Motor neuron (in vitro differentiated cells): ENCODE measurements at regions not wholly inside any gene's neighbourhood (a gene's known extent, or its start where the extent isn't known, plus 50 kb on each side); places are given as distances from the start of the nearest gene placed in this dataset.
"Not testable (repeated sequence)": the region's sequence is repeated elsewhere in the genome, so short reads cannot be mapped to it uniquely, and the experiment has no call there.

ENCODE experiments used
- ATAC-seq, 8 experiments: fragments of 200-7000 bp; cut with Tn5 transposase; replicated peaks in 6 of 8; 2 replicates each; pipeline ENCODE4 v1.8.0; 2021; ENCODE audit warnings: mild to moderate bottlenecking in 8 of 8, moderate library complexity in 8 of 8
- H3K27ac ChIP-seq, 2 donors: fragments of 250-450 bp; sonication (Bioruptor Pico); 2 replicates each; pipeline ENCODE4 v1.9.0; 2021; ENCODE audit warnings: antibody characterized with exemption in 2 of 2, mild to moderate bottlenecking in 2 of 2, moderate library complexity in 1 of 2
- H3K4me1 ChIP-seq, 2 donors: fragments of 250-450 bp; sonication (Bioruptor Pico); replicated peaks in 1 of 2; 2 replicates each; pipeline ENCODE4 v1.6.1; 2021; ENCODE audit warnings: antibody characterized with exemption in 2 of 2, mild to moderate bottlenecking in 2 of 2, moderate library complexity in 1 of 2
- H3K4me3 ChIP-seq, 5 donors: fragments of 250-450 bp; sonication (Bioruptor Pico); 2 replicates each; pipeline ENCODE4 v1.9.0; 2021; ENCODE audit warnings: antibody characterized with exemption in 5 of 5, mild to moderate bottlenecking in 5 of 5, moderate library complexity in 4 of 5
- WGBS, 10 experiments: fragments of 450-650 bp; shearing (Covaris generic); methylation state at CpG; one replicate each; pipeline ENCODE4 v1.0.0; 2022; 5-methylcytosine and 5-hydroxymethylcytosine counted together
- in situ Hi-C, 9 experiments: fragments of 400-800 bp; cut with MboI; loops; one replicate each; pipeline ENCODE4 v1.15.0; 2021; ENCODE audit warnings: low sequenced_read_pairs in 9 of 9, low pct_unique_long_range_greater_than_20kb in 2 of 9; ENCODE audit not compliant: unreplicated experiment in 9 of 9

DNA sequence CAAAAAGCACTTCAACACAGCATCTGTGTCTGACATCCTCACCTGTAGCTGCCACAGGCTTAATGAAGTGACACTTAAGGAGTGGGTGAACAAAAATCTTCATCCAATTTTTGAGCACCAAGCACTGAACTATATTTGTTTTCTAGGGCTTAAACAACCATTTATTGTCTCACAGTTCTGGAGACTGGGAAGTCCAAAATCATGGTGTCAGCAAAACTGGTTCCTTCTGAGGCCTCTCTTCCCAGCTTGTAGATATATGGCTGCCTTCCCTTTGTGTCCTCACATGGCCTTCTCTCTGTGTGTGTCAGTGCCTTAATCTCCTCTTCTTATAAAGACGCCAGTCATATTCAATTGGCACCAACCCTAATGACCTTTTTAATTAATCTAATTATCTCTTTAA is 189.2 kb upstream of the CLNK start:
- Histone ChIP-seq H3K27ac (no peak overlapping the region), H3K4me1 (no peaks in the 10 kb centered on the region), H3K4me3 (no peak overlapping the region)
- ATAC-seq: no peak
- WGBS, 10 experiments: 0 to 100% (median 86%) methylated on average over 1 of the region's 1 CpG; no CpG with 5 or more reads in 3 of the 10 experiments
- in situ Hi-C loops: no loop called here

- Histone ChIP-seq H3K27ac (no peak overlapping the region), H3K4me3 (no peak overlapping the region), H3K4me1 (no peaks in the 10 kb centered on the region)
- WGBS, 10 experiments: 0 to 93% (median 75%) methylated on average over 1 to 4 of the region's 4 CpGs; no CpG with 5 or more reads in 2 of the 10 experiments
- no peak for ATAC-seq
- in situ Hi-C loops: no loop called here
Measured at GRCh38 chr4:10872833-10873517, 188.4 kb upstream of the CLNK start.

GRCh38 chr4:10866666-10867065 is 182.1 kb upstream of the CLNK start:
- Histone ChIP-seq H3K27ac (no peak overlapping the region), H3K4me3 (no peak overlapping the region), H3K4me1 (no peaks in the 10 kb centered on the region)
- 14 to 75% (median 67%) methylated on average over 1 to 6 of the region's 6 CpGs; no CpG with 5 or more reads in 5 of the 10 experiments for WGBS, 10 experiments
- in situ Hi-C loops: no loop called here
- ATAC-seq: peak in 2 of 8 experiments; percentile 40 to 44

DNA sequence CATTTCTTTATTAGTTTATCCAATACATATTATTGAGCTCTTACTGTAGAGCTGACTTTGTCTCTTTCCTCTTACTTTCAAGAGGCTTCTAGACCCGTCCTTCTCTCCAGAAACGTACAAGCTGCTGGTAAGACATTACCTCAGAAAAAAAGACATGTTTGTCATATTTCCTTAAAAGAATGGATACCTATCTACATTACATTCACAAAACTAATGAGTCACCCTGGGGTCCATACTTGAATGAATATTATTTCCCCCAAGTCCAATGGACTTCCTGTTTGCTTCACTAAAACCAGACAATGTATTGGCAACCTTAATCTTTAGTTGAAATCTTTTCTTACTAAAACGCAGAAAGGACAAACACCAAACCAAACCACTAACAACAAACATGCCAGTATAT is 176.5 kb upstream of the CLNK start:
- Histone ChIP-seq H3K27ac (no peak overlapping the region), H3K4me3 (no peak overlapping the region), H3K4me1 (no peaks in the 10 kb centered on the region)
- in situ Hi-C loops: no loop called here
- no peak for ATAC-seq
- 0 to 92% (median 67%) methylated on average over 1 to 3 of the region's 3 CpGs for WGBS, 10 experiments

GRCh38 chr4:10856271-10856782 is 171.8 kb upstream of the CLNK start:
- Histone ChIP-seq H3K4me1 (no peaks in the 10 kb centered on the region), H3K4me3 (no peak overlapping the region), H3K27ac (no peak overlapping the region)
- ATAC-seq: peak in 3 of 8 experiments; percentile 58 to 78 (median 66)
- in situ Hi-C loops: no loop called here

DNA sequence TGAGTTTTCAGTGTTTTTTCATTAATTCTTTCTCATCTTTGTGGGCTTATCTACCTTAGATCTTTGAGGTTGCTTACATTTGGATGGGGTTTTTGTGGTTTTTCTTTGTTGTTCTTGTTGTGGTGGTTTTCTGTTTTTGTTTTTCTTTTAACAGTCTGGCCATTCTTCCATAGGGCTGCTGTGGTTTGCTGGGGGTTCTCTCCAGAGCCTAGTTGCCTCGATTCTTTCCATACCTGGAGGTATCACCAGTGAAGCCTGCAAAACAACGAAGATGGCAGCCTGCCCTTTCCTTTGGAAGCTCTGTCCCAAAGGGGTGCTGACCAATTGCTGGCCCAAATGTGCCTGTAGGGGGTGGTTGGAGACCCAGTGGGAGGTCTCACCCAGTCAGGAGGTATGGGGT is 168.6 kb upstream of the CLNK start:
- Histone ChIP-seq H3K27ac (no peak overlapping the region), H3K4me3 (no peak overlapping the region), H3K4me1 (peaks cover 0 to 2% of the 10 kb centered on the region in 2 donors)
- in situ Hi-C loops: no loop called here
- ATAC-seq: no peak
- 0 to 86% (median 75%) methylated on average over 1 to 2 of the region's 2 CpGs; no CpG with 5 or more reads in 5 of the 10 experiments for WGBS, 10 experiments

DNA sequence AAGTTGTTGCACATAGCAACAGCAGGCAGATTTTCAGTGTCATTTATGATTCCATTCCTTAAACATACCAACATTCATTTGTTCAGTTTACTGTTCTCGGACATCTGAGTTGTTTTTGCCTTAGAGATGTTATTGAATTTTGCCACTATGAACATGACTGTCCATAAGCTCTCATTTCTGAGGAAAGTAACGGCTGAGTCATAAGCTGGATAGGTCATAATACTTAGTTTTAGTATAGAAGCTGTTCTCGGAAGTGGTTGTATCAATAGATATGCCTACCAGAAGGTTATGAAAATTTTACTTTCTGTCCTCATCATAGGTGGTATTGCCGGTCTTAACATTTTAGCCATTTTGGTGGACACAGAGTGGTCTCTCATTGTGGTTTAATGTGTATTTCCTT is 157.1 kb upstream of the CLNK start:
- no peak for ATAC-seq
- Histone ChIP-seq H3K27ac (no peak overlapping the region), H3K4me1 (no peaks in the 10 kb centered on the region), H3K4me3 (no peak overlapping the region)
- WGBS, 10 experiments: 0 to 100% (median 89%) methylated on average over 1 to 4 of the region's 4 CpGs
- in situ Hi-C loops: no loop called here

GRCh38 chr4:10837151-10837550 is 152.6 kb upstream of the CLNK start:
- Histone ChIP-seq H3K4me1 (peaks cover 0 to 3% of the 10 kb centered on the region in 2 donors), H3K27ac (no peak overlapping the region), H3K4me3 (no peak overlapping the region)
- in situ Hi-C loops: no loop called here
- WGBS, 10 experiments: 8 to 96% (median 83%) methylated on average over 1 to 3 of the region's 3 CpGs; no CpG with 5 or more reads in 3 of the 10 experiments
- ATAC-seq: no peak

- H3K4me3 ChIP-seq: no peak overlapping the region
- peaks cover 0 to 3% of the 10 kb centered on the region in 2 donors for H3K4me1 ChIP-seq
- no peak overlapping the region for H3K27ac ChIP-seq
- ATAC-seq: peak in 4 of 8 experiments; percentile 40 to 58 (median 52)
- 0 to 100% (median 76%) methylated on average over 2 to 9 of the region's 9 CpGs for WGBS, 10 experiments
- in situ Hi-C loops: no loop called here
Measured at GRCh38 chr4:10832806-10833628, 148.4 kb upstream of the CLNK start.

DNA sequence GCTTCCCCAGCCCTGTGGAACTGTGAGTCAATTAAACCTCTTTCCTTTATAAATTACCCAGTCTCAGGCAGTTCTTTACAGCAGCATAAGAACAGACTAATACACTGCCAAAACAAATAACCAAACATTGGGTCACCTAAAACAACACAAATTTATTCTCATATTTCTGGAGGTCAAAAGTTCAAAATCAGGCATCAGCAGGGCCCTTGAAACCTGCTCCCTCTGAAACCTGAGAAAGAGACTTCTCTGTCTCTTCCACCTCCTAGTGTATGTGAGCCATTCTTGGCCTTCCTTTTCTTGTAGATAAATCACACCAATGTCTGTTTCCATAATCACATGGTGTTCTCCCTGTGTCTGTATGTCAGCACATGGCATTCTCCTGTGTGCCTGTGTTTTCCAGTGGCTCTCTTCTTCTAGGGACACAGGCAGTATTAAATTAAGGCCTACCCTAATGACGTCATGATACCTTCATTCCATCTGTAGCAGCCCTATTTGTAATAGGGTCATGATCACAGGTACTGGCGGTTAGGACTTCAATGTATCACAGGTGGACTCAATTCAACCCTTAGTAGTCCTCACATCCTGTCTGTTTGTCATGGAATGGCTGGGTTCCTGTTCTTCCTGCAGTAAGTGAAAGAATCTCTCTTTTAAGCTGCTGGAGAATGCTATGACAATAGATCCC is 147.3 kb upstream of the CLNK start:
- in situ Hi-C loops: no loop called here
- Histone ChIP-seq H3K4me3 (no peak overlapping the region), H3K27ac (no peak overlapping the region), H3K4me1 (peaks cover 0 to 3% of the 10 kb centered on the region in 2 donors)
- no peak for ATAC-seq
- 5 to 100% (median 93%) methylated on average over 1 to 2 of the region's 2 CpGs; no CpG with 5 or more reads in 4 of the 10 experiments for WGBS, 10 experiments

DNA sequence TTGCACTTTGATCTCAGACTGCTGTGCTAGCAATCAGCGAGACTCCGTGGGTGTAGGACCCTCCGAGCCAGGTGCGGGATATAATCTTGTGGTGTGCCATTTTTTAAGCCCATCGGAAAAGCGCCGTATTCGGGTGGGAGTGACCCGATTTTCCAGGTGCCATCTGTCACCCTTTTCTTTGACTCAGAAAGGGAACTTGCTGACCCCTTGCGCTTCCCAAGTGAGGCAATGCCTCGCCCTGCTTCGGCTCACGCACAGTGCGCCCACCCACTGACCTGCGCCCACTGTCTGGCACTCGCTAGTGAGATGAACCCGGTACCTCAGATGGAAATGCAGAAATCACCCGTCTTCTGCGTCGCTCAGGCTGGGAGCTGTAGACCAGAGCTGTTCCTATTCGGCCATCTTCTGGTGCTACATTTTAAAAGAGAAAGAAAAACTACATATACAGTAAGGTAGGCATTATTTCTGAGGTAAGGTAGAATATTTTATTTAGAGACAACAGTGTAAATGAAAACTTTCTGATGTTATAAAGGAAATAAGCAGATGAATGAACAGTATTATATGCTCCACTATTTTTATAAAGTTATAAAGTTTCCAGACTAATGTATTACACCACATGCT is 144.5 kb upstream of the CLNK start:
- H3K4me1 ChIP-seq, ATAC-seq, in situ Hi-C loops, H3K27ac ChIP-seq: not testable (repeated sequence)
- WGBS, 10 experiments: 48 to 97% (median 70%) methylated on average over 3 to 9 of the region's 21 CpGs; no CpG with 5 or more reads in 6 of the 10 experiments
- peak overlapping the region in 2 of 5 donors; percentile 22 for H3K4me3 ChIP-seq

GRCh38 chr4:10821826-10822225 is 137.3 kb upstream of the CLNK start:
- WGBS, 10 experiments: 0 to 100% (median 59%) methylated on average over 1 to 3 of the region's 3 CpGs
- in situ Hi-C loops: no loop called here
- ATAC-seq: no peak
- no peak overlapping the region for H3K4me3 ChIP-seq
- no peaks in the 10 kb centered on the region for H3K4me1 ChIP-seq
- H3K27ac ChIP-seq: no peak overlapping the region

DNA sequence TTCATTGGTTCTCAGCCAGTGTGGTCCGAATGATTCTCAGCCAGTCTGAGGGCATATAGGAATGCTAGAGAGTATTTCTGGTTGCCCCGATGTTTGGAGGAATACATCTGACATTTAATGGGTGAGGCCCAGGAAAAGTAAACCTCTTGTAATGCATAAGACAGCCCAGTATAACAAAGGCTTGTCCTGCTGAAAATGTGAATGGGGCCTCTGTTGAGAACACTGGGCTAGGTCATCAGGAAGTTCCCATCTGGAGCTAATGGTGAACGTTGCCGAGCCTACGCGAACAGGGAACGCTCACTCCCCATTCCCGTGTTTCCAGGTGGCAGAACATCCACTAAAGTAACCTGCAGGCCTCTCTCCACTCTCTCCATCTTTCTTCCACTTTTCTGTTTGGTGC is 132.0 kb upstream of the CLNK start:
- 6 to 93% (median 53%) methylated on average over 2 to 8 of the region's 8 CpGs; no CpG with 5 or more reads in 3 of the 10 experiments for WGBS, 10 experiments
- Histone ChIP-seq H3K4me3 (no peak overlapping the region), H3K27ac (no peak overlapping the region), H3K4me1 (no peaks in the 10 kb centered on the region)
- in situ Hi-C loops: no loop called here
- no peak for ATAC-seq
